Keratinocyte (primary cell): ENCODE measurements at regions not wholly inside any gene's neighbourhood (a gene's known extent, or its start where the extent isn't known, plus 50 kb on each side); places are given as distances from the start of the nearest gene placed in this dataset.

Source experiments
- DNase-seq: peaks from one replicate; pipeline ENCODE4 v3.0.0-alpha.2; 2011; ENCODE audit warnings: low read depth, missing footprints, low spot score
- FAIRE-seq: peaks from 2 replicates; lab custom pipeline; 2011; peaks lifted over from hg19 to GRCh38; lab: Jason Lieb, UNC
- H2AFZ ChIP-seq: 2 replicates; pipeline ENCODE4 v1.6.0; 2012; ENCODE audit warnings: low read length, control low read depth, inconsistent platforms; ENCODE audit not compliant: control insufficient read depth
- H3K27ac ChIP-seq: 2 replicates; pipeline ENCODE4 v1.5.1; 2011; ENCODE audit warnings: low read length; ENCODE audit not compliant: control insufficient read depth, insufficient read depth
- H3K27me3 ChIP-seq: 3 replicates; pipeline ENCODE4 v1.6.0; 2011; ENCODE audit warnings: low read length; ENCODE audit not compliant: control insufficient read depth, insufficient read depth; ENCODE audit errors: extremely low read depth
- H3K36me3 ChIP-seq, 2 experiments: 2 replicates in 1 of 2; 3 replicates in 1 of 2; pipeline ENCODE4 v1.5.1; 2011; ENCODE audit warnings: low read length in 2 of 2, mild to moderate bottlenecking in 1 of 2; ENCODE audit not compliant: control insufficient read depth in 2 of 2, insufficient read depth in 2 of 2; ENCODE audit errors: extremely low read depth in 1 of 2
- H3K4me1 ChIP-seq: 3 replicates; pipeline ENCODE4 v1.5.1; 2011; ENCODE audit warnings: low read length; ENCODE audit not compliant: control insufficient read depth, insufficient read depth; ENCODE audit errors: extremely low read depth
- H3K4me2 ChIP-seq: 3 replicates; pipeline ENCODE4 v1.6.0; 2011; ENCODE audit warnings: low read depth, low read length; ENCODE audit not compliant: control insufficient read depth, insufficient read depth; ENCODE audit errors: extremely low read depth
- H3K4me3 ChIP-seq, 3 experiments: fragments of 200-600 bp in 1 of 3; sonication (generic) in 1 of 3; 2 replicates in 2 of 3; 3 replicates in 1 of 3; pipeline ENCODE4 v1.5.1; 2011 to 2016; ENCODE audit warnings: low read length in 3 of 3, mild to moderate bottlenecking in 3 of 3, control low read depth in 2 of 3, inconsistent platforms in 1 of 3, low read depth in 1 of 3, mixed read lengths in 1 of 3, mixed run types in 1 of 3, moderate library complexity in 1 of 3; ENCODE audit not compliant: control insufficient read depth in 2 of 3, insufficient read depth in 2 of 3; ENCODE audit errors: extremely low read depth in 1 of 3
- H3K79me2 ChIP-seq: 2 replicates; pipeline ENCODE4 v1.6.0; 2012; ENCODE audit warnings: low read length; ENCODE audit not compliant: control insufficient read depth, insufficient read depth
- H3K9ac ChIP-seq: 3 replicates; pipeline ENCODE4 v1.6.0; 2011; ENCODE audit warnings: low read length; ENCODE audit not compliant: control insufficient read depth, insufficient read depth; ENCODE audit errors: extremely low read depth
- H3K9me1 ChIP-seq: 3 replicates; pipeline ENCODE4 v1.6.0; 2011; ENCODE audit warnings: low read length; ENCODE audit not compliant: control insufficient read depth, insufficient read depth; ENCODE audit errors: extremely low read depth
- H3K9me3 ChIP-seq: 2 replicates; pipeline ENCODE4 v1.5.1; 2012; ENCODE audit warnings: low read depth, low read length; ENCODE audit not compliant: control insufficient read depth
- H4K20me1 ChIP-seq: 3 replicates; pipeline ENCODE4 v1.6.0; 2011; ENCODE audit warnings: low read length; ENCODE audit not compliant: control insufficient read depth, insufficient read depth; ENCODE audit errors: extremely low read depth
- EZH2 ChIP-seq: IDR thresholded peaks from one replicate; pipeline ENCODE4 v1.6.1; 2012; ENCODE audit warnings: inconsistent platforms, mild to moderate bottlenecking, low read length, moderate library complexity
- dilution Hi-C: fragments of 300-500 bp; cut with MboI; formaldehyde crosslinking; loops from one replicate; pipeline ENCODE4 v1.7.0; 2020; ENCODE audit warnings: low sequenced_read_pairs; ENCODE audit not compliant: extremely low pct_ligation_motif_present
- TF ChIP-seq, protein P1 (sequence below), 3 experiments: IDR thresholded peaks in 1 of 3; conservative IDR thresholded peaks in 1 of 3; optimal IDR thresholded peaks in 1 of 3; 2 replicates in 2 of 3; 3 replicates in 1 of 3; pipeline versions ENCODE3 to v1.5.1; 2011; ENCODE audit warnings: low read length in 3 of 3, mild to moderate bottlenecking in 3 of 3, moderate library complexity in 2 of 3, control low read depth in 1 of 3, inconsistent platforms in 1 of 3; ENCODE audit not compliant: insufficient read depth in 2 of 3; ENCODE audit errors: extremely low read depth in 1 of 3

DNA sequence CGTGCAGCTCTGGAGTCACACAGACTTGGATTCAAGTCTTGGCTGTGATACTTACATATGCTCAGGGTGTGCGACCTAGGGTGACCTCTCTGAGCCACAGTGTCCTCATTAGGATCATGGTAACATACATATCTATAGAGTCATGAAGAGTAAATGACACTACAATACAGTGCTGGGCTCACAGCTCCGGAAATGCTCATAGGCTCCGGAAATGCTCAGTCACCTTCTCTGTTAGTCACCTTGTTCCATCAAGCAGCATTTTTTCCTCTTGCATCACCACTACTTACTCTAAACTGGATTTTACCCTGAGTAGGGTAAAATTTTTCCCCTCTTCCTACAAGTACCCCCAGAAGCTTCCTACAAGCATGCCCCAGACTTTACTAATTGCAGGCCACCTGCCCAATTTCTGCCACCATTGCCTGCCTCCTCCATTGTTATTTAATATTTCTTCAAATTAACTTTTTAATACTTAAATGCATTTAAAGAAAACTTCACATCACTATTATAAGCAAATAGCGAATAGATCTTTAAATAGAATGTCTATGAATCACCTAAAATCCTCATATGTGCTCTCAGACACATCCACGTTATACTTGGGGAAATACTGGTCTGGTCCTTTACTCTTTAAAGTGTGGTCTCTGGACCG lies 147.6 kb upstream of the SPRY4 start:
- Histone ChIP-seq H3K9ac (peak overlapping the region; percentile 3), H4K20me1 (no peaks in the 10 kb centered on the region), H3K4me2 (peak overlapping the region; percentile 42), H3K27me3 (no peaks in the 10 kb centered on the region), H3K9me3 (no peaks in the 10 kb centered on the region), H3K9me1 (no peaks in the 10 kb centered on the region), H3K4me3 (no peak overlapping the region), H2AFZ (no peak overlapping the region), H3K4me1 (peaks cover 36% of the 10 kb centered on the region), H3K79me2 (no peaks in the 10 kb centered on the region), H3K36me3 (no peaks in the 10 kb centered on the region), H3K27ac (peak overlapping the region; percentile 76)
- DNase-seq (peak; percentile 44), FAIRE-seq (peak; percentile 96)
- dilution Hi-C loops, result no loop called here
- TF ChIP-seq, protein P1, sequence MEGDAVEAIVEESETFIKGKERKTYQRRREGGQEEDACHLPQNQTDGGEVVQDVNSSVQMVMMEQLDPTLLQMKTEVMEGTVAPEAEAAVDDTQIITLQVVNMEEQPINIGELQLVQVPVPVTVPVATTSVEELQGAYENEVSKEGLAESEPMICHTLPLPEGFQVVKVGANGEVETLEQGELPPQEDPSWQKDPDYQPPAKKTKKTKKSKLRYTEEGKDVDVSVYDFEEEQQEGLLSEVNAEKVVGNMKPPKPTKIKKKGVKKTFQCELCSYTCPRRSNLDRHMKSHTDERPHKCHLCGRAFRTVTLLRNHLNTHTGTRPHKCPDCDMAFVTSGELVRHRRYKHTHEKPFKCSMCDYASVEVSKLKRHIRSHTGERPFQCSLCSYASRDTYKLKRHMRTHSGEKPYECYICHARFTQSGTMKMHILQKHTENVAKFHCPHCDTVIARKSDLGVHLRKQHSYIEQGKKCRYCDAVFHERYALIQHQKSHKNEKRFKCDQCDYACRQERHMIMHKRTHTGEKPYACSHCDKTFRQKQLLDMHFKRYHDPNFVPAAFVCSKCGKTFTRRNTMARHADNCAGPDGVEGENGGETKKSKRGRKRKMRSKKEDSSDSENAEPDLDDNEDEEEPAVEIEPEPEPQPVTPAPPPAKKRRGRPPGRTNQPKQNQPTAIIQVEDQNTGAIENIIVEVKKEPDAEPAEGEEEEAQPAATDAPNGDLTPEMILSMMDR (optimal IDR thresholded peaks at IDR 0.05 in 1 of 3, IDR thresholded peaks at IDR 0.05 in 1 of 3, conservative IDR thresholded peaks at IDR 0.05 in 1 of 3; ENCODE audit: extremely low read depth in 1 of 3, insufficient read depth in 2 of 3, low read length in 3 of 3), result no peak
- TF ChIP-seq EZH2, result no peak

DNA sequence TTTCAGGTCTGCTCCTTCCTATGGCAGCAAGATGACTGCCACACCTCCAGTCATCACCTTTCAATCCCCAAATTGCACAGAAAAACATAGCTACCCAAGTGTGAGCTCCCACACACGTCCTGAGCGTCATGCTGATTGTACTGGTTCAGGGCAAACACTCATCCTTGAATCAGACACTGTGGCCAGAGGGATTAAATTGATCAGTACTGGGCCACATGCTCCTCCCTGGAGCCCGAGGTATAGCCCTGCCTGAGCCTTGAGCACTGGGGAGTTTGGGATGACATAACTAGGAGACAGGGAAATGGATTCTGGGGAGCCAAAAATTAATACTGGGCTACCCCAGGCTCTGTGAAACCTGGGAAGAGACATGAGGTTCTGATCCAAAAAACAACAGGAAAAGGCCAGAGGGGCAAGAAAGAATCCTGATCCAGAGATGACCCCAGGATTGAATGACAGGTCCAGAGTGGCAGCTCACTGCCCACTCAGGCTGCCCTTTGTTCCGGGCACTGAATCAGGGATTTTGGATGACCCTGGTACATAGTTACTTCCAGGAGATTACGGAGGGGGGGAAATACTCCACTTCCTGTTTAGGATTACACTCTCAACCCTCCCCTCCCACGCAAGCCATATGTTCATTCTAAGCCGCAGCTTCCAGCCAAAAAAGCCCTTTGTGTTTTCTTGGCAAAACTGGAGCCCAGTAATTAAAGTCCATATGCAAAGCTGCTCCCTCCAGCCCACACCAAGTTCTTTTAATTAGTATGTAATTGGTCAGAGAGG lies 141.6 kb upstream of the SPRY4 start:
- no peaks in the 10 kb centered on the region for H3K27me3 ChIP-seq
- TF ChIP-seq, protein P1 (optimal IDR thresholded peaks at IDR 0.05 in 1 of 3, IDR thresholded peaks at IDR 0.05 in 1 of 3, conservative IDR thresholded peaks at IDR 0.05 in 1 of 3; ENCODE audit: extremely low read depth in 1 of 3, insufficient read depth in 2 of 3, low read length in 3 of 3), result no peak
- no peak for TF ChIP-seq EZH2
- dilution Hi-C loops, result no loop called here
- H3K4me3 ChIP-seq, result no peak overlapping the region
- H3K9me1 ChIP-seq, result no peaks in the 10 kb centered on the region
- no peak overlapping the region for H3K4me2 ChIP-seq
- no peaks in the 10 kb centered on the region for H3K4me1 ChIP-seq
- H3K36me3 ChIP-seq, result no peaks in the 10 kb centered on the region
- H4K20me1 ChIP-seq, result no peaks in the 10 kb centered on the region
- FAIRE-seq (no peak), DNase-seq (no peak)
- H3K9ac ChIP-seq, result no peak overlapping the region
- no peak overlapping the region for H2AFZ ChIP-seq
- H3K9me3 ChIP-seq, result no peaks in the 10 kb centered on the region
- H3K79me2 ChIP-seq, result no peaks in the 10 kb centered on the region
- H3K27ac ChIP-seq, result no peak overlapping the region
